GM19043 (cell line): ENCODE measurements at regions not wholly inside any gene's neighbourhood (a gene's known extent, or its start where the extent isn't known, plus 50 kb on each side); places are given as distances from the start of the nearest gene placed in this dataset.
"Not testable (repeated sequence)": the region's sequence is repeated elsewhere in the genome, so short reads cannot be mapped to it uniquely, and the experiment has no call there.

Experiments used
- ATAC-seq: cut with Tn5 transposase; IDR thresholded peaks from one replicate; pipeline ENCODE4 v1.9.1; 2021; ENCODE audit warnings: low read depth; ENCODE audit not compliant: unreplicated experiment

DNA sequence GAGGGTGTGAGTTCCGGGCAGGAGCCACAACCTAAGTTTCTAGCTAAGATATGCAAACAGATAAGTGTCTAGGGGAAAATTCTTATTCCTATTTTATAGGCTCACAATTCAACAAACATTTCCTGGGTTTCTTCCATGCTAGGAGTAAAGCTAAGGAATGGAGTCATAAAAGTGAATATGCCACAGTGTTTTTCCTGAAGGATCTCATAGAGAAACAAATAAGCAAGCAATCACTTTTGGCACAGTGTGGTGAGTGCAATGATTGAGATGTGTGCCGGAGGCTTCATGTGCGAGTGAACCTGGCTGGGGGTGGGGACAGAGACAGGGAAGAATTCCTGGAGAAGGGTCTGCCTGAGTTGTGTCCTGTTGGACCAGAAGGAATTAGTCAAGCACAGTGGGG lies 147.4 kb downstream of the TENT5C start:
- ATAC-seq: no peak

DNA sequence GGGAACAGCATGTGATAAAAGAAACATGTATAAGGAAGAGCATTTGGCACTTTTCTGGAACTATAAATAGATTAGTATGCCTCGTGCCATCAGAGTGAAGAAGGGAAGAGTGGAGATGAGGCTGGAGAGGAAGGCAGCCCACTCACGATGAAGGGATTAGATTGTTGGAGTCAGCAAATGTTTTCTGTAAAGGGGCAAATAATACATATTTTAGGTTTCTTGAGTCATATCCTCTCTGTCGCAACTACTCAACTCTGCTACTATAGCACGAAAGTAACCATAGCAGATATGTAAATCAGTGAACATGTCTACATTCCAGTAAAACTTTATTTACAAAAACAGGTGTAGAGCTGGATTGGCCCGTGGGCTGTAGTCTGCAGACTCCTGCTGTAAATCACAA lies 147.8 kb downstream of the TENT5C start:
- no peak for ATAC-seq

DNA sequence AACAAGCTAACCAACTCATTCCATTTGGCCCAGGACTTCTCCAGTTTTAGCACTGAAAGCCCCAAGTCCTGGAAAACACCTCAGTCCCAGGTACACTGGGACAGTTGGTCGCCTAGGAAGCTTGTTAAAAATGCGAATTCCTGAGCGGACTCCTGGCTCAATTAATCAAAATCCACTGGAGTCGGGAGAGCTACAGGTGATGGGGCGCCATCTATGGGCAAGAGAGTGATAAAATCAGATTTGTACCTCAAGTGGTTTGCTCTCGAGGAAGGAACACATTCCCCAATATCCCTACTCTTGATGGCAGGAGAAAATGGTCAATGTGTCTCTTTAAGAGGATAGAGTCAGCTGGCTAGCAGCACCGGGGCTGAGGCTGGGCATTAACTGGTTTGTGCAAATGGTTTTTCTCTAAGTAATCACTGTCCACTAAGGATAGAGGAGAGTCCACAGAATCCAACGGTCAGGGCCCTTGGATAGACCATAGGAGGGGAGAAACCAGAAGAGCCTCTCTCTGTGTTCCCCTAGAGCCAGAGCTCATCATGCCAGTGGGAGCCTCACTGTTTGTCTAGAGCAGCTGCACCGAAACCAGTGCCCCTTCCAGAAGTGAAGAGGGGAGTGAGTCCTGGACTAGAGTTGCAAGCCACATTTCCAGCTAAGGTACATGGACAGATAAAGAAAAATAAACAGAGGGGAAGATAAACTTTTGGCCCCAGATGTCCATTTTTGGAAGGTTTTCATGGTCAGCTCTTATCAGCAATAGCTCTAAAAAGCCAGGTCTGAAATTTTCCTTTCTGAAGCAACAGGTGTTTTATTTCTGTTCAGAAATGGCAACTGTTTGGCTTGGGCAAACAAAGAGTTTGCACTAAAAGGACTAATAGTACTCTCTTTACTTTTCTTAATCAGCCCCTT lies 148.5 kb downstream of the TENT5C start:
- no peak for ATAC-seq

DNA sequence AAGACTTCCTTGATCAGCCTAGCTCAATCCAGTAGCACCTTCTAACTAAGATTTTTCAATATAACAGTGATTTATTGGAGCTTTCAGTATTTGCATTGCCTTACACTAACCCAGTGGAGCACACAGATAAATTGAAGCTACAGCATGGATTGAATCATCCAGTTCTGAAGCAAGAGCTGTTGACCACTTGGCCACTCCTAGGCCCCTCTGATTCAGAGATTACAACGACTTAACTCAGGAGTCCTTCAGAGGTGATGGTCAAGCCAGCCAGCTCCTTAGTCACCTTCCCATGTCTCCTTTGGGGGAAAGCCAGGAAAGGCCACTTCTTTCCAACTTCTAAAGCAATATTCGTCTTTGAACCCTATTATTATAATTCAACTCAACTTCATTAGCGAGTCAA lies 151.8 kb downstream of the TENT5C start:
- ATAC-seq: no peak

DNA sequence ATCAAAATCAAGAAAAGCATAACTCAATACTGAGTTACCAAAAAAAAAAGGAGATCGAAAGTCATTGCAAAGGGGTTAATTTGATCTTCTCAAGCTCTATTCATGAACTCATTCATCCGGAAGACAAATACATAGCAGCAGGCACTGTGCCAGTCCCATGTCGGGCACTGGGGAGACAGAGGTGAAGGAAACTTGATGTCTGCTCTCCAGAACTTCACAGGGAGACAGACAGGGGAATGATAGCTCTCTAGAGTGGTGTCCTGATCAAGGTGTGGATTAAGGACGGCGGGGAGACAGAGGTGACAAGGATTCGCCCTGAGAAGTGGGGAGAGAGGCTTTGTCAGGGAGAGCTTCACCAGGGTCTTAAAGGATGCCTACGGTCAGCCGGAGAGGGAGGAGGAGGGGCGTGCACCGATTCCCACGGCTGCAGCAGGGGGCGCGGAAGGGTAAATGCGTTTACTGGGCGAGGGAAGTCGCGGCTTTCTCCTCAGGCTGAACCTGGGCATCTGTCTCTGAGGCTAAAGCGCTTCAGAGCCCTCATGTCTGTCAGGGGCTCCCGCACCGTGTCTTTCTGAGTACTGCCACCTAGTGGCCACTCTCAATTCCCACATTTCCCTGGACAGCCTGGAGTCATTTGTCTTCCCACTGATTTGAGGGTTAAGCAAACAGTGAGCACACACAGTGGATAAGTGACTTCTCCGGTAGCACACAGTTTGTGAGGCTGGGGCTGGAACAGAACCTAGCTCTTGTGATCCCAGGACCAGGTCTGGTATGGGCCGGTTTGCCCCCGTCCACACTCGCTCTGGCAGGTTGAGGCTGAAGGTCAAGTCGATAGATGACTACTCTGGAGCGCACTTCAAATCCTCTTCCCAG lies 152.8 kb downstream of the TENT5C start:
- ATAC-seq: peak; percentile 78

DNA sequence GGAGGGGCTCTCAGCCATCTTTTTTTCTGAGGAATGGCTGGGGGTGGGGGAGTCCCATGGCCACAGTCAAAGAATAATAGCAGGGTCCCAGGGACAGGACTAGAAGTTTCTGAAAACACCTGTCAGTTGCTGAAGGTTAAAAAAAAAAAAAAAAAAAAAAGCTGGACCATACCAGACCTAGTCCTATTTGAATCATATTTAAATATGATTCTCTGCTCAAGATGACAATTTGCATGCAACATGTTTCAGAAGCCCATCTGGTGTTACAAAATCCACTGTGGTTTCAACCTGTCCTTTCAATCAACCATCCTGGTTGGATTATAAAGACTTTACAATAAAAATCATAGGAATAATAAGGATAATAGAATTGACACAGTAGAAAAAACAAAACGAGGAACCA lies 153.7 kb downstream of the TENT5C start:
- ATAC-seq: no peak

DNA sequence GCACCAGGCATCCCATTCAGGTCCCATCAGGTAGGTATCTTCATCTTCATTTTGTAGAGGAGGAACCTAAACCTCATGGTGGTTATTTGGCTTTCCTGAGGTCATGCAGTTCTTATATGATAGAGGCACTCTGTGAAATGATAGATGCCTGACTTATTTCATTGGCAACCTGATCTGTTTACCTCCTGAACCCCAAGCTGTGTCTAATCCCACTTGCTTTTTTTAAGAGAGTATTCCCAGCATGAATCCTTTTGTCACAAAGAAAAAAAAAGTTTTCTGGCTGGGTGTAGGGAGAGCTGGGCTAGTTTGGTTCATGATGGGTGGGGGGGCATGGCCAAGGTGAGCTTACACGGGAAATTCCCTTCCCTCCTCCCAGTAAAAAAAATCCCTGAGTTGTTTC lies 154.2 kb downstream of the TENT5C start:
- ATAC-seq: no peak

DNA sequence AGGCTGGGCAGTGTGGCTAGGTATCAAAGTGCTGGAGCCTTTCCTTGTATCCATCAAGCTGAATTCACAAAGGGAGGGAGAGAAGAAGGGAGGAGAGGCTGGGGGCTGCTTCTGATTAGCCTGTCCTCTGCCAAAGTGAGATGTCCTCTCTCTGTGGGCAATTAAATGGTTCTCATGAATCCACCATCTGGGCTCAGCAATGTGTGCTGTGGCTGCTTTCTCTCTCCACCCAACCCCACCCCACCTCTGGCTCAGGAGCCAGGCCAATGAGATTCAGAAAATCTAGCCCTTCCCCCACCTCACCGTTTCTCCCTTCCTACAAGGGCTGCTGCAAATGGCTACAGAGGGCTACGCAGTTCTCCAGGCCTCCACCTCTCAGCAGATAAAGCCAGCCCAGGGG lies 154.6 kb downstream of the TENT5C start:
- no peak for ATAC-seq

DNA sequence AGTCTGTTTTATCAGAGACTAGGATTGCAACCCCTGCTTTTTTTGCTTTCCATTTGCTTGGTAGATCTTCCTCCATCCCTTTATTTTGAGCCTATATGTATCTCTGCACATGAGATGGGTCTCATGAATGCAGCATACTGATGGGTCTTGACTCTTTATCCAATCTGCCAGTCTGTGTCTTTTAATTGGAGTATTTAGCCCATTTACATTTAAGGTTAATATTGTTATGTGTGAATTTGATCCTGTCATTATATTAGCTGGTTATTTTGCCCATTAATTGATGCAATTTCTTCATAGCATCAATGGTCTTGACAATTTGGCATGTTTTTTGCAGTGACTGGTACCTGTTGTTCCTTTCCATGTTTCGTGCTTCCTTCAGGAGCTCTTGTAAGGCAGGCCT lies 161.7 kb downstream of the GDAP2 start:
- ATAC-seq: not testable (repeated sequence)

DNA sequence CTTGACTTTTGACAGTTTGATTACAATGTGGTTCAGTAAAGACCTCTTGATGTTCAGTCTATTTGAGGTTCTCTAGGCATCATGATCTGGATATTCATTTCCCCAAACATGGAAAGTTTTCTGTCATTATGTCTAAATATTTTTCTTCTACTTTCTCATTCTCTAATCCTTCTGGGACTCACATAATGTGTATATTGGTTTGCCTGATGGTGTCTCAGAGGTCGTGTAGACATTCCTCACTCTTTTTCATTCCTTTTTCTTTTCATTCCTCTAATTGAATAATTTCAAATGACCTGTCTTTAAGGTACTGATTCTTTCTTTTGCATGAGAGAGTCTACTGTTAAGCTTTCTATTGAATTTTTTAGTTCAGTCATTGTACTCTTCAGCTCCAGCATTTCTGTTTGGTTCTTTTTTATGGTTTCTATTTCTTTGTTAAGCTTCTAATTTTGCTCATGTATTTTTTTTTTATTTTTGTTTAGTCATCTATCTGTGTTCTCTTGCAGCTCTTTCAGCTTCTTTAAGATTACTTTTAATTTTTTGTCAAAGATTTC lies 158.4 kb downstream of the GDAP2 start:
- no peak for ATAC-seq

DNA sequence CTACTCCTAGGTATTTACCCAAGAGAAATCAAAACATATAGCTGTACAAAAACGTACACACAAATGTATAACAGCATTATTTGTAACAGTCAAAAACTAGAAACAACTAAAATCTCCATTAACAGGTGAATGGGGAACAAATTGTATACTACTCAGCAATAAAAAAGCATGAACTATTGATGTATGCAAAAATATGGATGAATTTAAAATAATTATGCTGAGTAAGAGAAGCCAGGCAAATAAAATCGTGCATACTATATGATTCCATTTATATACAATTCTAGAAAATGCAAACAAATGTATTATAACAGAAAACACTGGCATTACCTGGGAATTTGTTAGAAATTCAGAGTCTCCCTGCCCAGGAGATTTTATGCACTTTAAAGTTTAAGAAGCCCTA lies 150.1 kb downstream of the GDAP2 start:
- ATAC-seq: no peak

DNA sequence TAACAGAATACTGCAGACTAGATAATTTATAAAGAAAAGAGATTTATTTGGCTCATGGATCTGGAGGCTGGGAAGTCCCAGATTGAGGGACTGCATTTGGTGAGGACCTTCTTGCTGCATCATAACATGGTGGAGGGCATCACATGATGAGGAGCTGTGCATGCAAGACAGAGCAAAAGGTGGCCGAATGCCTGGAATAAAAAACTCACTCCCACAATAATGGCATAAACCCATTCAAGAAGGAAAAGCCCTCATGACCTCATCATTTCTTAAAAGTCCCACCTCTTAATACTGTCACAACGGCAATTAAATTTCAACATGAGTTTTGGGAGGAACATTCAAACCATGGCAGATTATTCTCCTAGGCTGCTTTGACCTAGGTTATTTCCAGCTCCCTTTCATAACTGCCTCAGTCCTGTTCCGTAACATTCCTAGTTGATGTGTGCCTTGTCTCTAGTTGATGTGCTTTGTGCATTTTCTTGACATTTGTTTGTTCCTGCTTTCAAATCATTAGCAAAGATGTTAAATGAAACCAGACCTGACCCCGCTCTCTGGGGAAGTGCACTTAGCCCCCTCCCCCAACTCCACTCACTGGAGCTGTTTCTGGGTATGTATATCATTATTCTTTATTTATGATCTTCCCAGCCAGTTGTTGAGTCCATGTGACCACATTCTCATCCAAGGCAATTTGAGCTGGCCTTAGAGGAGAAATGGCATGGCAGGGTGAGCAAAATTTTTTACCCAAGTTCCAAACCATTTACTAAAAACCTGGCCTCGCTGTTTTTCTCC lies 148.5 kb downstream of the GDAP2 start:
- no peak for ATAC-seq

DNA sequence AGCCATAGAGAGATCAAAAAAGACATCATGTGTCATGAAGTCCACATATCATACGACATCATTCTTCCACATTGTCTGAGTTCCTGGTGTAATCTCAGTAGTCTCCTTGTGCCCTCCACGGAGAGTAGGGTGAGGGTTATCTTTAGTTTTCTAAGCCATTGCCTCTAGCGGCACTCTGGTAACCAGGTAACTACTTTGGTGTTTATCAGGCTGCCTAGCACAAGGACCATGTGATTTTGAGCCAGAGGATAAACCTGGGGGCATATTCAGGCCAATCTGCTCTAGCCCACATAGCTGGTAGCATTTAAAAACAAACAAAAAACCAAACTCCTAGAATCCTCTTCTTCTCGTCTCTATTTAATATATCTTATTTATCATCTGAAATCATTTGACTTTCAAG lies 147.4 kb downstream of the GDAP2 start:
- ATAC-seq: no peak

DNA sequence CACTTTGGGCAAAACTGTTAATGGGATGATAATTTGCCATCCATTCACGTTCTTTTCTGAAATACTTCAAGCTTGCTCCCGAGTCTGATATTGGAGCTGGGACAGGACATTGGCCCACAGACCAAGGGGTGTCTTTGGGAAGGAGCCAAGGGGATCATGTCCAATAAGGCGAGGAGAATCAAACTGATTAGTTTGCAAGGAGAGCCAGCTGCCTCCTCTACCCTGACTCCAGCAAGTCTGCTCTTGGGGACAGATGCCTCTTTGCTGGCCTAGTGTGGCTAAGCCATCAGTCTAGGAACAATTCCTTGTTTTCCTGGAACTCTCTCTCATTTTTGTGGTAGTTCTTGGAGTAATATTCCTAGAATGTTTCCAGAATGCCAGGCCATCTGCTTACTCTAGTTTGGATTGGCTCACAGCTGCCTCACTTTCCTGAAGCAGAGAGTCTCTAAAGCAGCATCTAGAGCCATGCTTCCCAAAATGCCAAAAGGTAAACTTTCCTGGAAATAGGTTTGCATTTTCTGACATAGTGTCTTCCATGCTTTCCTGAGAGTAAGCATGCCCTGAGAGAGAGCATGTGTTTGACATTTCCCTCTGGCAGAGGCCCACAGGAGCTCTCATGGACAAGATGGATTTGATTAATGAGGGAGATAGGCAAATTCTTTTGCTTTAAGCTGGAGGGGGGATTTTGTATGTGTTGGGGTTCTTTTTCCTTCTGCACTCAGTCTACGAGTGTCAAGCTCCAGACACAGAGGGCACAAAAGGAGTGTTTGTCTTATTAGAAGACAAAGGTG lies 145.6 kb downstream of the GDAP2 start:
- ATAC-seq: no peak

DNA sequence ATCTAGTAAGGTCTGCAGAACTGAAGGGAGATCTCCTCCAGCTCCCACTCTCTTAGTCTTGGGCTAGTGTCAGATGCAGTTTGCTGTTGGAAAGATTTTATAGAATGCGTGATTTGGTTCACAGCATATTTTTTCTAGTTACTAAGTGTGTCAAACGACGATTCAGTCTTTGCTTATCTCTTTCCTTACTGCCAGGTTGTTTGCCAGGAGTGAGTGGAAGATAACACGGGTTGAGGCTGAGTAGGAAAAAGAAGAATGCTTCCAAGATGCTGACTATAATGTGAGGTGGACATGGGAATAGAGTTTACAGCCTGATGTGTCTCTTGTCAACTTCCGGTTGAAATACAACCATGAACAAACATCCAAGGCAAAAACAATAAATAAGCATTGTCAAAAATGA lies 141.4 kb downstream of the GDAP2 start:
- no peak for ATAC-seq

DNA sequence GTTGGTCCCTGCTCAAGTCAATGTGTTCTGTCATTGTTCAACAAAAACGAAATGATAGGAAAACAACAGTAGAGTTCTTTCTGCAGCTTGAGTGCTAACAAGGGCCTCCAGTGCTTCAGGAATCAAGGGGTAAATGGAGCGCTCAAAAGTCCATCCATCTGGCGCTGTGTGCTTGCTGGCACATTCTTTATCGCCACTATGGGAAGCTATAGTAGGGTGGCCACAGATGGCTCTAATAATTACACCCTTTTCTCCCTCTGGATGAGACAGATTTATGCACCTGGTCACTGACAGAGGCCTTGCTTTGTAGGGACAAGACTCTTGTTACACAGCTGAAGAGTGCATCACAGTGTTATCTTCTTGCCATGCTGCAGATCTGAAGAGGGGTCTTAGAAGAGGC lies 136.0 kb downstream of the GDAP2 start:
- no peak for ATAC-seq

DNA sequence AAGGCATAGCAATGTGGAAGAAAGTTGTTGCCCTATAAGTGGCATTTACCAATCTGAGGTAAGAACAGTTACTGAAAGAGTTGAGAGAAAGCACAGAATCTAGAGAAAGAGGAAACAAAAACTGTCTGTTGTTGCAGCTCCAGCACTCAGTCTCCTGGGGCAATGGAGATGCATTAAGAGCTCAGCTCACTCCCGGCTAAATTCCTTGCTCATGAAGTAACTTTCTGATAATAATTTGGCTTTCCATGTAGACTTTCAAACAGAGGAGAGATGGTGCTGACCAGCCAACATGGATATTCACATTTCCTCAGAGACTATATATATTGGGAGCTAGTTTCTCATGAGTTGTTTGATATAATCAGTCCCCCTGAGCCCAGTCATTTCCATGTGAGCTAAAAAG lies 135.3 kb downstream of the GDAP2 start:
- no peak for ATAC-seq

DNA sequence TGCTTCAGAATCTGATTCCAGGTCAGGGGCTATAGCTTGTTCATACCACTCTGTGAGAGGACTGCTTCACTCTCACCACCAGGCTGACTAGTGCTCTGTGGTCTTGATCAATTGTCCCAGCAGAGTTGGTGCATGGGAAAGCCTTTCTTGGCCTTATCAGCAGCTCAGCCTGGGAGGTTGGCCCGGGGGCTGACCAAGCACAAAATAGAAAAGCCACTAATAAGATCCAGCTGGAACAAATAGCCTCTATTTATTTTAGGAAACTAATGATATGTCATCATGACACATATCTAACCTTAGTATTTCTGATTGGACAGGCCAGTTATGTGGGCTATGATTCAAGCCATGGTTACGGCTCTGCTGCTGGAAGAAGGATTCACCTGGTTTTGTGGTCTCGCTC lies 134.2 kb downstream of the GDAP2 start:
- no peak for ATAC-seq

DNA sequence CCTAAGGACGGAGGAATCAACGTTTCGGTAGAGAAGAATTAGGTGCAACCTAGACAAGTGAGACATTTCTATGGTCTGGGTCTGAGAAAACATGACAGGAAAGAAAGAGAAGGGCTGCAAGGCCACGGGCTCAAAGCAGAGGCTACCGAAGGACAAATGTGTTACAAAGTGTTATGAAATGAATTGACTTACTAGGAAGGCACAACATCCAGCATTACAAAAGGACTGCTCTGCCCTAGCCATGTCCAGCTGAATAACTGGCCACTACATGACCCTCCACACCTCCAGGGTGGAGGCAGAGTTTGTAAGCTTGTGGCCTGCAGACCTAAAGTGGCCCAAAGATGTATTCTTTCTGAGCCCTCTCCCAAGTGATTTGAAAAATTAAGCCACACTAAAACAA lies 133.6 kb downstream of the GDAP2 start:
- no peak for ATAC-seq

DNA sequence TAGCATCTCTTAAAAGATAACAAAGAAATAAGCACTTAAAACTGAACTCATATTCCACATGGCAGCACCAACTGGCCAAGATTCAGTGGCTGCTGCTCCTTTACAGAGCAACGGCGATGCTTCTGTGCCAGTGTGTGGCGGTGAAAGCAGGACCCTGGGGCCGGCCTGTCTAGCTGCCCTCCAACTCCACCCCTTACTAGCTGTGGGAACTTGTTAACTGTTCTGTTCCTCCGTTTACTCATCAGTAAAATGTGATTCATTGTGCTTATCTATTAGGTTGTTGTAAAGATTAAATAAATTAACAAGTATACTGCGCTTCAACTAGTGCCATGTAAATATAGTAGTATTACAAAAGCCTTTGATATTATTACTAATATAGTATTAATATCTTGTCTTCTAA lies 133.2 kb downstream of the GDAP2 start:
- ATAC-seq: no peak
